SK-N-SH (cell line): ENCODE measurements at regions not wholly inside any gene's neighbourhood (a gene's known extent, or its start where the extent isn't known, plus 50 kb on each side); places are given as distances from the start of the nearest gene placed in this dataset.

Source experiments
- EP300 ChIP-seq, 2 experiments: IDR thresholded peaks; 2 replicates each; pipeline versions ENCODE4 v1.4.0 to v1.6.1; 2012; ENCODE audit warnings: borderline replicate concordance in 1 of 2, low read depth in 1 of 2, low read length in 1 of 2
- GABPA ChIP-seq: IDR thresholded peaks from 2 replicates; pipeline ENCODE4 v1.4.0; 2012; ENCODE audit warnings: low read depth, mild to moderate bottlenecking
- RAD21 ChIP-seq: IDR thresholded peaks from 2 replicates; pipeline ENCODE4 v1.6.1; 2012; ENCODE audit warnings: mild to moderate bottlenecking, low read length
- TCF12 ChIP-seq: IDR thresholded peaks from 2 replicates; pipeline ENCODE4 v1.4.0; 2012
- TF ChIP-seq, protein P1 (sequence below): fragments of 150-350 bp; IDR thresholded peaks from 2 replicates; pipeline ENCODE4 v1.6.1; 2016; ENCODE audit warnings: mild to moderate bottlenecking, low read depth, low read length
- TF ChIP-seq, protein P2 (sequence below): fragments of 200-600 bp; sonication (generic); IDR thresholded peaks from 2 replicates; pipeline ENCODE4 v1.6.1; 2017; ENCODE audit warnings: antibody characterized with exemption, mild to moderate bottlenecking, moderate library complexity

DNA sequence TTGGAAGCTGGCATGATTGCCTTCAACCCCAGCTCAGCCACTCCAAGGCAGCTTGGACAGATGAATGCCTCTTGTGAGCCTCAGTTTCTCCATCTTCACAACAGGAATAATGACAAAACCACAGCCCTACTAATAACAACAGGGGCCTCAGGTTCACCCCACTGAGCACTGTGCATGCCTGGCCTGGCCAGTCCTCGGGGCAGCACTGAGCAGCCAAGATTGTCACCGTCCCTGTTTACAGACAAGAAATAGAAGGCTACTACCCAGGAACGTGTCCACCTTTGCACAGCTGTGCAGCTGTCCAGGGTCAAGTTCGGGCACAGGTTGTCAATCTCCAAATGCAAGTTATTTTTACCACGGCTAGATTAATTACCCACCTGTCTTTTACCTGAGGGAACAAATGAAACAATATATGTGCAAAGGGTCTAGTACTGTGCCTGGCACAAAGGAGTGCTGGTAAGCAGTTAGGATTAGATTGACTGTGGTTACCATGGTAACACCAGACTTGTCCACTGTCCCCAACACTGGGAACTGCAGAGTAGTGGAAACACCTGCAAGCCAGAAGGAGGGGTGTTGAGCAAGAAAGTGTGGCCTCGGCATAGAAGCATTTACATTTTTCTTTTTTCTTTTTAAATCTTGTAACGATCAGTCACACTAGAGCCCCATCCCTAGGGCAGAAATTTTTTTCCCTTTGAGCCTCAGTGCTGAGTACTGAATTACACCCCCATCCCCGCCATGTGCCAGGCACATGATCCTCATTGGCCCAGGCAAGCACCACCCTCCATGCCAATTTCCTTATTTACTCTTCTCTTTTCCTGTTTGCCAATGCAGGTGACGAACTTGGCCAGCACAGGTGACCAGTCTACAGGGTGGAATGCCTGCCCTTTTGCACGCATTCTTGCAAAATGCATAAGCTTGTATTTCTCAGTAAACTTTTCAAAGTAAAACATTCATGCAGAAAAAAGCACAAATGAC lies 66.3 kb upstream of the SLC6A6 start:
- TF ChIP-seq RAD21 (no peak), EP300 (IDR thresholded peaks at IDR 0.05; ENCODE audit: borderline replicate concordance in 1 of 2, low read depth in 1 of 2, low read length in 1 of 2) (no peak), TCF12 (no peak), GABPA (no peak)
- TF ChIP-seq, protein P1, sequence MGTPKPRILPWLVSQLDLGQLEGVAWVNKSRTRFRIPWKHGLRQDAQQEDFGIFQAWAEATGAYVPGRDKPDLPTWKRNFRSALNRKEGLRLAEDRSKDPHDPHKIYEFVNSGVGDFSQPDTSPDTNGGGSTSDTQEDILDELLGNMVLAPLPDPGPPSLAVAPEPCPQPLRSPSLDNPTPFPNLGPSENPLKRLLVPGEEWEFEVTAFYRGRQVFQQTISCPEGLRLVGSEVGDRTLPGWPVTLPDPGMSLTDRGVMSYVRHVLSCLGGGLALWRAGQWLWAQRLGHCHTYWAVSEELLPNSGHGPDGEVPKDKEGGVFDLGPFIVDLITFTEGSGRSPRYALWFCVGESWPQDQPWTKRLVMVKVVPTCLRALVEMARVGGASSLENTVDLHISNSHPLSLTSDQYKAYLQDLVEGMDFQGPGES, result no peak
- TF ChIP-seq, protein P2, sequence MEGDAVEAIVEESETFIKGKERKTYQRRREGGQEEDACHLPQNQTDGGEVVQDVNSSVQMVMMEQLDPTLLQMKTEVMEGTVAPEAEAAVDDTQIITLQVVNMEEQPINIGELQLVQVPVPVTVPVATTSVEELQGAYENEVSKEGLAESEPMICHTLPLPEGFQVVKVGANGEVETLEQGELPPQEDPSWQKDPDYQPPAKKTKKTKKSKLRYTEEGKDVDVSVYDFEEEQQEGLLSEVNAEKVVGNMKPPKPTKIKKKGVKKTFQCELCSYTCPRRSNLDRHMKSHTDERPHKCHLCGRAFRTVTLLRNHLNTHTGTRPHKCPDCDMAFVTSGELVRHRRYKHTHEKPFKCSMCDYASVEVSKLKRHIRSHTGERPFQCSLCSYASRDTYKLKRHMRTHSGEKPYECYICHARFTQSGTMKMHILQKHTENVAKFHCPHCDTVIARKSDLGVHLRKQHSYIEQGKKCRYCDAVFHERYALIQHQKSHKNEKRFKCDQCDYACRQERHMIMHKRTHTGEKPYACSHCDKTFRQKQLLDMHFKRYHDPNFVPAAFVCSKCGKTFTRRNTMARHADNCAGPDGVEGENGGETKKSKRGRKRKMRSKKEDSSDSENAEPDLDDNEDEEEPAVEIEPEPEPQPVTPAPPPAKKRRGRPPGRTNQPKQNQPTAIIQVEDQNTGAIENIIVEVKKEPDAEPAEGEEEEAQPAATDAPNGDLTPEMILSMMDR, result no peak
